NB4 (cell line): ENCODE measurements at regions not wholly inside any gene's neighbourhood (a gene's known extent, or its start where the extent isn't known, plus 50 kb on each side); places are given as distances from the start of the nearest gene placed in this dataset.

ENCODE experiments used
- DNase-seq: peaks from one replicate; pipeline ENCODE4 v3.0.0; 2010; ENCODE audit warnings: low read depth
- H3K4me3 ChIP-seq: one replicate; pipeline ENCODE4 v1.5.1; 2011; ENCODE audit warnings: mild to moderate bottlenecking, low read depth, low read length, moderate library complexity
- MYC ChIP-seq: IDR thresholded peaks from 2 replicates; pipeline ENCODE4 v1.6.1; 2011; ENCODE audit warnings: low read depth, low read length
- POLR2A ChIP-seq: IDR thresholded peaks from 2 replicates; pipeline ENCODE4 v1.6.1; 2011; ENCODE audit warnings: mild to moderate bottlenecking; ENCODE audit not compliant: insufficient read length; ENCODE audit errors: extremely low read depth
- TF ChIP-seq, protein P1 (sequence below): IDR thresholded peaks from one replicate; pipeline ENCODE4 v1.5.1; 2012; ENCODE audit warnings: low read depth, low read length
- TF ChIP-seq, protein P2 (sequence below): IDR thresholded peaks from 2 replicates; pipeline ENCODE4 v1.6.1; 2011; ENCODE audit warnings: low read depth, low read length

DNA sequence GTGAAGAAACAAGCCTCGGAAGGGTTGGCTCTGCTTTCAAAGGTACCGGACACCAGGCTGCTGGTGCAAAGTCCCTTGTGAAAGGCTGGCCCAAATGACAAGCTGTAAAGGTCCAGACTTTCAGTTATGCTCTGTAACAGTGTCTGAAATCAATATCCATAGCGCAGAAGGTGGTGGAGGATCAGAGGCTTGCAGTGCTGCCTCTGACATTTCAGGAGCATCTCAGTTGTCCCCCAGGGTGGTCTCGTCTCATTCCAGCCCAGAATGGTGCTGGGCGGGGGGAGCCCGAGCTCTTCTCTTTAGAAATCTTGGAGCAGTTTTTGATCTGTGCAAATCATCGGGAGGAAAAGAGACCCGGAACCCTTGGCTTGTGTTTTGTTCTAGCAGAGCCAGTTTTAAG is 402.3 kb upstream of the RGMA start:
- TF ChIP-seq MYC: no peak
- TF ChIP-seq, protein P1, sequence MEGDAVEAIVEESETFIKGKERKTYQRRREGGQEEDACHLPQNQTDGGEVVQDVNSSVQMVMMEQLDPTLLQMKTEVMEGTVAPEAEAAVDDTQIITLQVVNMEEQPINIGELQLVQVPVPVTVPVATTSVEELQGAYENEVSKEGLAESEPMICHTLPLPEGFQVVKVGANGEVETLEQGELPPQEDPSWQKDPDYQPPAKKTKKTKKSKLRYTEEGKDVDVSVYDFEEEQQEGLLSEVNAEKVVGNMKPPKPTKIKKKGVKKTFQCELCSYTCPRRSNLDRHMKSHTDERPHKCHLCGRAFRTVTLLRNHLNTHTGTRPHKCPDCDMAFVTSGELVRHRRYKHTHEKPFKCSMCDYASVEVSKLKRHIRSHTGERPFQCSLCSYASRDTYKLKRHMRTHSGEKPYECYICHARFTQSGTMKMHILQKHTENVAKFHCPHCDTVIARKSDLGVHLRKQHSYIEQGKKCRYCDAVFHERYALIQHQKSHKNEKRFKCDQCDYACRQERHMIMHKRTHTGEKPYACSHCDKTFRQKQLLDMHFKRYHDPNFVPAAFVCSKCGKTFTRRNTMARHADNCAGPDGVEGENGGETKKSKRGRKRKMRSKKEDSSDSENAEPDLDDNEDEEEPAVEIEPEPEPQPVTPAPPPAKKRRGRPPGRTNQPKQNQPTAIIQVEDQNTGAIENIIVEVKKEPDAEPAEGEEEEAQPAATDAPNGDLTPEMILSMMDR: no peak
- no peak for TF ChIP-seq POLR2A
- TF ChIP-seq, protein P2, sequence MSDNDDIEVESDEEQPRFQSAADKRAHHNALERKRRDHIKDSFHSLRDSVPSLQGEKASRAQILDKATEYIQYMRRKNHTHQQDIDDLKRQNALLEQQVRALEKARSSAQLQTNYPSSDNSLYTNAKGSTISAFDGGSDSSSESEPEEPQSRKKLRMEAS: no peak
- DNase-seq: no peak

DNA sequence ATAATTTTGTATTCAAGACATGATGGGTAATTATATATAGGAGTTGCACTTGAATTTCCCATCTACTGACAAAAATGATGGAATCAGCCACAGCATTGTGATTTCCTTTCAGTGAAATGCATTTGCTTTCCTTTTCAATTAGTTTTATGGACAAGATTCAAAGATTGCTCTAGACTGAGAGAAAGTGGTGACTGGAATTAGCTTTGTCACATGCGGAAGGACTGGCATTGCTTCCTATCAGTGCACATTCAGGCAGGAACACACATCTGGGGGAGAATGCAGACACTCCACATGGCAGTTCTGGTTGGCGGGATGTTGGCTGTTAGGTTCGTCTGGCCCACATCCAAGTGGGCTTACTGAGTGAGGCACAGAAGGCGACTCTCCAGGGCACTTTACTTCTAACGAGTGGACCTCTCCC is 399.3 kb upstream of the RGMA start:
- TF ChIP-seq, protein P2: no peak
- TF ChIP-seq POLR2A: no peak
- TF ChIP-seq, protein P1: no peak
- TF ChIP-seq MYC: no peak
- no peak overlapping the region for H3K4me3 ChIP-seq
- no peak for DNase-seq

More for the DNA sequence above, 402.3 kb upstream of the RGMA start:
- H3K4me3 ChIP-seq: no peak overlapping the region

DNA sequence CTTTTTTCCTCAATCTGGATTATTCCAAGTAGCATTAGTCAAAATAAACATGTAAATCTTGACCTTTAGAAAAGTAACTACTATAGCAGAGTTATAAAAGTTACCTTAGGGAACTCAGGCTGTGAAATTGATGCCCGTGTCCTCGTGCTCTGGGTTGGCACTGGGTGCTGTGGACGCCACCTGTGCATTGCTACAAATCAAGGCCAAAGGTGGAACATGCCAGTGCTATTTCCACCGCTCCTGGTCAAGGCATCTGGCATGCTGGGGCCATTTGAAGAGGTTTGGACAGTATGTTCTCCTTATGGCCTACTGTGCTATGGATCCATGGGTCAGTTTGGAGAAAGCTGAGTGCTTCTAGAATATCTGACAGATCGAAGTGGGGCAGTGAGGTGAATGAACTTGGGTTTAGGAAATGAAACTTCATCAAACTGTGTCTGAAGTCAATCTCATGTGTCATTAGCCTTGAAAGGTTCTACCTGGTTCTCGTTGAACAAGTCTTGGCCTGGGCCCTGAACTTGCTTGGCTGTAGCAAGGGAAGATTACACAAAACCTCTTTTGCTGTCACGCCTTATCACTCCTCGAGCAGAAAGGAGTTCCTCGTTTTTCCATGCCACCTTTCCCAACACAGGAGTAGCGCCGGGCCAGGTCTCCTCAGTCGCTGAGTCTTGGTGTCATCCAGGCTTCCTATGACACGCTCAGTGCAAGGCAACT is 397.6 kb upstream of the RGMA start:
- H3K4me3 ChIP-seq: no peak overlapping the region
- no peak for DNase-seq
- TF ChIP-seq, protein P1: no peak
- TF ChIP-seq, protein P2: no peak

DNA sequence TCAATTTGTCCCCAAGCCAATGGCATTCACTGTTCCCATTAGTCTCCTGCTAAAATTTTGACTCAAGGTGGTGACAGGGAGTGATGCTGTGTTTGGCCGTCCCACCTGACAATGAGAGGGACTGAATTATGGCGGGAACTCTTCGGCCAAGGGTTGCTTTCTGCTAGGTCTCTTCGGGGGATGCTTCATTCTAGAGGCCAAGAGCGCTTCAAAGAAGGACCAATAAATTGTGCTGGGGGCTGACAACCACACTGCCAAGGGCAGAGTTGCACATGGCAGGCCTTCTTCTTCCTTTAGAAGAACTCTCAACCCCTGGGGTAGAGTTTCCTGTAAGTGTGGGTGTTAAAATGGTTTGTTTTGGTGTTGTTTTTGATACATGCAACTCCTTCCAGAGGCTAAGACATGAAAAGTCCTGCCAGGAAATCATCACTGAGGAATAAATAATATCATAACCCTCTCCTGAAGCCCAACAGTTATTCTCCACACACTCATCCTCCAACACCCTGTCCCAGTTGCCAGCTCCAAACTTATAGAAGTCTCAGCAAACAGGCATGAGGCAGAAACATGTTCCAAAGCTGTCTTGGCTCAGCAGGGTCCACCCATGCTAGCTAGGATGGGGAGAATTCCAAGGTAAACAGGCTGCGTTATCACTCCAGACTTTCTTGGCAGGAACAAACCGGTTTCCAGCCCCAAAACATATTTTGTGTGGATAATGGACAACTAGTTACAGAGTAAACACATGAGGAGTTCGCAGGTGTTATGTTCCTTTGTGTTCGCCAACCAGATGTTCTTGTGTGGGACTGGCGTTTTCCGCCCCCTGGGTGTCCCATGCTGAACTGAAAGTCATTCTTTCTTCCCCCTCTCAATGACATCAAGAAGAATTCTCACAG is 396.7 kb upstream of the RGMA start:
- TF ChIP-seq POLR2A: no peak
- TF ChIP-seq MYC: no peak
- TF ChIP-seq, protein P2: no peak
- TF ChIP-seq, protein P1: no peak
- no peak overlapping the region for H3K4me3 ChIP-seq
- no peak for DNase-seq

DNA sequence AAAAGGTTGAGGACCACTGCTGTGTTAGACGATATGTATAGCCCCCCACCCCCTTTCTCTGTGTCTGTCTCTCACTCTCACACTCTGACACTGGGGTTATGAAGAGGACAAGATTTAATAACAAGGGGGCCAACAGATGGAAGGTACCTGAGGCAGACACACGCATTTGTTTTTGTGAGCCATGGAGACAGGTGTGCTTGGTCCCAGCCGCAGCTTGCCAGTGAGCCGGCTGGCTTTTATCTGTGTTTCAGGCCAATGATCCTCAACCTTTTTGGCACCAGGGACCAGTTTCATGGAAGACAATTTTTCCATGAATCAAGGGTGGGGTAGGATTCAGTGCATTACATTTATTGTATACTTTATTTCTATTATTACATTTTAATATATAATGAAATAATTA is 394.9 kb upstream of the RGMA start:
- no peak overlapping the region for H3K4me3 ChIP-seq
- TF ChIP-seq POLR2A: no peak
- TF ChIP-seq, protein P1: no peak
- TF ChIP-seq, protein P2: no peak
- TF ChIP-seq MYC: no peak
- no peak for DNase-seq
